Stimulated activated CD4-positive, alpha-beta T cell treated with anti-CD3 and anti-CD28 coated beads, Interleukin-2, amount 100 ng/mL, for 24 hours (primary cell): ENCODE measurements at regions not wholly inside any gene's neighbourhood (a gene's known extent, or its start where the extent isn't known, plus 50 kb on each side); places are given as distances from the start of the nearest gene placed in this dataset.

Experiments used
- DNase-seq, 2 donors: peaks; one replicate each; pipeline ENCODE4 v3.0.0-alpha.2; 2020

DNA sequence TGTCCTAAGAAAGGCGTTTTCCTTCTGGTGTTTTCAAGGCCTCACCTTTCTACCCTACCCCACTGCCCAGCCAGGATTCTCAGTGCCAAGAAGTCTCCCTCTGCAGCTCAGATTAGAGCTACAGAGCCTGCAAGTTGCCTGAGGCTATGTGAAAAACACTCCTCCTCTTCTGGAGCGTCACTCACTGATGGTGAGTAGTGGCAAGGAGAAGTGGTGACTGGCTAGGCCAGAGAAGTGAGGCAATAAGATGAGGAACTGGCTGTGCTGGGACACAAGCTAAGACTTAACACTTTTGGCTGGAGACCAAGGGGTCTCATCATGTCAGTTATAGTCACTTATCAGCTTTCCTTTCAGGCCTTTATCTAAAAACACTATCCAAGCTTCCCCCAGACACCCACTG, 86.7 kb upstream of the PRKAR2B start:
- no peak for DNase-seq

DNA sequence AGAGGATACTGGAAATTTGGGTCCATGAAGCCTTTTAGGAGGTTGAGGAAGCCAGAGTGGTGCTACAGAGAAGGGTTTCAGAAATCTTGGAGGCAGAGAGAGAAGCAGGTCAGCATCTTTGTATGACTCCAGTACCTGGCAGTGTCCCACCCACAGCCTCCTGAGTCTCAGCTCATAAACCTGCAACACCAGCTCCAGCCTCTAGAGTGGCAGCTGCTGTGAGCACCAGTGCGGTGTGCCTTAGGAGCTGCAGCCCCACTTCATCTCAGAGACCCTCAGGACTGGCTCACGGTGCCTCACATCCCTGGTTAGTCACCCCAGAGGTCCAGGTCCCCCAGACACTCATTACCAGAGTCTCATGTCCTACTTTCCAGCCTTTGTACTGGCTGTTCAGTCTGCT, 84.8 kb upstream of the PRKAR2B start:
- DNase-seq: peak in 1 of 2 donors; percentile 5

DNA sequence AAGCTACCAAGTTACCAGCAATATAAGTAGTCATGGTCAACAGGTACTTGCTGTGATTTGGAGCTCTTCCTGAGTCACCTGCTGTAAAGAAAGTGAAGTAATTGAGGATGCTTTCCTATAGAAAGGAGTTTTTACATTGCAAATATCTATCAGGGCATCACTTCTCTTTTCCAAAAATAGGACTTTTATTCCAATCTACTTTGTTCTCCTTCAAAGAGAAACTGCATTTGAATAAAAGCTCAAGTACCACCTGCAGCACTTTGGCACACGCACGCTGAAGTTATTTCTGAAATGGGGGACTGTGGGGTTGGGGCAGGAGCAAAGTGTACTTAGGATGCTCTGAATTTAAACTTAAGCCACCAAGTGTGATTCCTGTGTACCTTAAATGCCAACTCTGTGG, 81.8 kb upstream of the PRKAR2B start:
- DNase-seq: no peak

DNA sequence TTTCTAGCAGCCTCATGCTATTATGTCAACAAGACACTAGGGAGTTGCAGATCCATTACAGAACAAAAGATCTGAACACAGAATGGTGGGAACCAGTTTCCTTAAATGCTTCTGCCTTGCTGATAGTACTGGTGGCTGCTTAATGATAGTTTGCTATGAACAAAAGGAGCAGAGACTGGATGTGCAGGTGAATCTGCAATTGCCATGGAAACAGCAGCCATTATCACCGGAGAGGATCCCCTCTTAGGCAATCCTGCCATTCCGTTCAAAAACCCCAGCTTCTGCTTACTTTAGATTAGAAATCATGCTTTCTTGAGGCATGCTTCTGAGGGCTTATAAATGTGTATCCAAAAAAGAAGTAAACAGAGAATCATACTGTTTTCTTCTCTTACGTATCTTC, 80.0 kb upstream of the PRKAR2B start:
- DNase-seq: no peak

DNA sequence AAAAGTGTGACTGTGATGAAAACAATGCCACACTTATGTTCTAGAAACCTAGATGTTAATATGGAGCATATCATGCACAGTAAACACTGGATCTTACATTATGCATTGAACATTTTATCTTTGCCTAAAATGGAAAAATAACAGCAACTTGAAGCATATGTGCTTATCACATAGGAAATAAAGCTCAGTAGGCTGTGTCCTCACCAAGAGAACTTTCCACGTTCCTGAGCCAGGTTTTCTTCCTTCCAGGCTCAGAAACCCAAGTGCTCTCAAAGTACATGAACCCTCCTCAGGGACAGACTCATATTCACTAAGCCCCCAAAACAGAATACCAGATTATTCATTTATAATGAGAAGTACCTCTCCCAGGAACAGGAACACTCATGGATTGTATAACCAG, 79.4 kb upstream of the PRKAR2B start:
- no peak for DNase-seq

DNA sequence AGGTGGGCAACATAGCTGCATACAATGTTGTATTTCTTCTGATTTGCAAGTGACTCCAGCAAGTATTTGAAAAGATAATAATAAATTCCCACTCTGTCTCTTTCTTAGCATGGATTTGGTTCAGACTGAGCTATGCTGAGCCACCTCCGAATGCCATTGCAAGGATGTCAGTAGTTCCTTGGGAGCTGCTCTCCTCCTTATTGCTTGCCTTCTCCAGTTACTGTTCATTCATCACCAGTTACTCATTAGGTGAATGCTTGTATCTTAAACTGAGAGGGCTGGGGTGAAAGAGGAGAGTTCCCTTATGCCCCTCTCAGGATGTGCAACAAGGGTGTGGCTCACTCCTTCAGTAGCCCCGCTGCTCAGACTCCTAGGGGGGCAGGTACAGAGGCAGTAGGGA, 78.4 kb upstream of the PRKAR2B start:
- DNase-seq: no peak

DNA sequence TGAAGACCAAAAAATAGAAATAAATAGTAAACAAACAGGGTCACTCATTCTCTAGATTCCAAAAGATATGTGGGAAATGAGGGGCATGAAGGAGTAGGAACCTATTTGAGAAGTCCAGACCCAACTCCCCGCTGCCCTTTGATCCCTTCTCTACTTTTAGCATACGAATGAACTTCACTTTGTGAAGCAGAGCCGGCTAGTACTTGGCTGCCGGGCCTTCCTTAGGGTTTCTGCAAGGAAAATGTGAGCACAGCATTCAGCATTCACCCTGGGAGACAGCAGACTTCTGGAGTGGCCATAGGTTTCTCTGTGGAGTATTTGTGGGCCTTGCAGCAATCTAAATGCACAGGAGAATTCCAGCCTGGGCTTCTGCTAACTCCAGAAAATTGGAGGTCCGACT, 76.3 kb upstream of the PRKAR2B start:
- no peak for DNase-seq

DNA sequence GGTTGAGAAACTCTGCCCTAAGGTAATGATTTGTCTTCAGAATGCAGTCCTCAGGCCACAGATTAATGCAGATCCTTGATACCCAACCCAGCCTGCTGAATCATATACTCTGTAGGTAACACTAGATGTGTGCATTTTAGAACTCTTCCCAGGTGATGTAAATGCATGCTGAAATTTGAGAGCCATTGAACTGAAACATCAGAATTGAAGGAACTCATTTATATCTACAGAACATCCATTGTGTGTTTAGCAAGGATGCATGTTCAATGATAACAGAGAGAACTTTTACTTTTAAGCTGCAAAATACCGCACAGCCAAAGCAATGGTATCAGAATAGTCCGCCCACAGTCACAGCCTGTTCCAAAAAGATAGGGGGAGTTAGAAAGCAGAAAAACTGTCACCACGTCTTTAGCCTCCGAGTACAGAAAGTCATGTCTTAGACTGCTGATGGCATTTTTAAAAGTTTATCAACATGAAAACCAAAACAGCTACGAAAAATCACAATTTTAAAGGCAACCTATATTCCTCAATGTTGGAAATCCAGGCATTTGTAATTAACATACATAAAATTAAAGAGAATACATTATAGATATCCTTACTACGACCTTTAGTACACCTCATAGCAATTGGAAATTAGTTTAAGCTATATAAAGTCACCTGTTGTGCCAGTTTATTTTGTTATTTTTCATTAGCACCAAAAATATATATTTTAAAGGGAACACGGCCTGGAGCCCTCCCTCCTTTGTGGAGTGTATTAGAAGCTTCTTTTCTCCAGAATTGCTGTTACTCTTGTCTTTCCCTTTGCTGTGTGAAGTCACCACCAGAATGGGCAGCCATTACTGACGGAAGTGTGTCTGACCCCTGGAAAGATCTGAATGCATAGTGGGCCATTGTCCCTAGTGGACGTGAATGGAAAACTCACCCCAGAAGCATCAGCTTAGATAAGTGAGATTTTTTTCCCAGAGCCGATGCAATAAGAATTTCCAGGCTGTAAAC, 65.8 kb upstream of the PRKAR2B start:
- no peak for DNase-seq

DNA sequence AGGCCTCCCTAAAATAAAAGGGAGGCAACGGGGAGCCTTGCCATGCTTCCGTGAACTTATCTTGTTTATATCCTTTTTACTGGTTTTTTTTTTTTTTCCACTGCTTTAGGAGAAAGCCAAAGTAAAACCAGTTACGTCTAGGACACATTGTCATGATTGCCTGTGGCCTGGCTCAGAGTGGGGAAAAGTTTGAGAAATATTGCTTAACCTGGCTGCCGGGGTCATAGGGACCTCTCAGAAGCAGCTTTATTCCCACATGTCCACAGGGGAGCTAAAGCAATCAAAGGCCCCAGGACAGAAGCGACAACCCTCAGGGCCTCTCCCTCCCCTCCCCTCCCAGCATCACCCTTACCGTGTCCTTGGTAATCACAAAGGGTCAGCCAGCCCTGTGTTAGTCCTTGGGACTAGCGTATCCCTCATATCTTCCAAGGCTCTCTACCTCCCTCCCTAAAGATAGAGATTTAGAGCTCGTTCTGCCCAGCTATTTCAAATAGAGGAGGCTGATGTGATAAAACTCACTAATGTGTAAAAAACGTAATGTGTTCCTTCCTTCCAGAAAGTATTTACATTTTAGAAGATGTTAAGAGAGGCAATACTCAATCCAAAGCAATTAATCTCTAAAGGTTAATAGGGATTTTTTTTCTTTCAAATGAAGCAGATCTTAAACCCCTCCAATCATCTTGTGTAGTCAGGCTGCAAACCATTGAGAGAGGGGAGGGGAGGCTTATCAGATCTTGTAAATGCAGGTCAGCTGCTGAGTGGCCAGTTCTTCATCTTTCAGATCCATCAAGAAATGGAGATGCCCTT, 64.8 kb upstream of the PRKAR2B start:
- no peak for DNase-seq

DNA sequence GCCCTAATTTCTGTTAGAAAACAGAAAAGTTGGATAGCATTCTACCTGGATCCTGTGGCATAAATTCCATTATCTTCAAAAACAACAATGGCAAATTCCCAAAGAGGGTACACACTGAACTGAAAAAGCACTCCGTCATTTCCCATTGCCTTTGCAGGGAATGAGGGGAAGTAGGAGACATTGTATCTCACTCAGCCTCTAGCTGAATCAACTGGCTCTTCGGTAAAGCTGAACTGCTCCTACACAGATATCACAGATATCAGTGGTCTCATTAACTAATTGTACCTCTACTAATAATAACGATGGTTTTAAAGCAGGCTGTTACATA, 64.2 kb upstream of the PRKAR2B start:
- no peak for DNase-seq

DNA sequence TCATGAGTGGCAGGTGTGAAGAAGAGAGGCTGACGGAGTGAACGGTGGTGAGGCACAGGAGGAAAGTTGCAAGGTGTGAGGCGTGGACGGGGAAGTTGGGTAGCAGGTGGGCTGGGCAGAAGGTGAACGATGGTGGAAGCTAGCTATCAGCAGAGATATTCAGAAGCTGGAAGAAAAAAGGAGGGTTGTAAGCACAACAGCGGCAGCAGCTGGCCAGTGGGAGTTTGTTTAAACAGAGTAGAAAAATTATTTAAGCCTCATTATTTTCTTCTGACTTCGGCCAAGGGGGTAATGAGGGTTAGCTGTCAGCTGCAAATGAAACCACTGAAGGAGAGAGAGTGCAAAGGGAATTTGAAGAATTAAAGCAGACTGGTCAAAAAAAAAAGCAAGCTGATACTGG, 62.1 kb upstream of the PRKAR2B start:
- DNase-seq: no peak

DNA sequence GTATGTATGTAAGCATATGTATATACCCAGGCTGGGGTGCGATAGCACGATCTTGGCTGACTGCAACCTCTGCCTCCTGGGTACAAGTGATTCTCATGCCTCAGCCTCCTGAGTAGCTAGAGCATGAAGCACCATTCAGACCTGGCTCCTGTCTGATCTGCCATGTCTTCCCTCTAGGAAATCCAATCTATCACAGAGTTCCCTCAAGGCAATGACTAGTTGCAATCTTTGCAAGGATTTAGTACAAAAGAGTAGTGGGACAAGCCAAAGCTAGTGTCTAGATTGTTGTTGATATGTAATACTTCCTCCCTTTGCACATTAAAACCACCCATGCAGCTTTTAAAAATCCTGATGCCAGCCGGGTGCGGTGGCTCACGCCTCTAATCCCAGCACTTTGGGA, 60.5 kb upstream of the PRKAR2B start:
- no peak for DNase-seq

DNA sequence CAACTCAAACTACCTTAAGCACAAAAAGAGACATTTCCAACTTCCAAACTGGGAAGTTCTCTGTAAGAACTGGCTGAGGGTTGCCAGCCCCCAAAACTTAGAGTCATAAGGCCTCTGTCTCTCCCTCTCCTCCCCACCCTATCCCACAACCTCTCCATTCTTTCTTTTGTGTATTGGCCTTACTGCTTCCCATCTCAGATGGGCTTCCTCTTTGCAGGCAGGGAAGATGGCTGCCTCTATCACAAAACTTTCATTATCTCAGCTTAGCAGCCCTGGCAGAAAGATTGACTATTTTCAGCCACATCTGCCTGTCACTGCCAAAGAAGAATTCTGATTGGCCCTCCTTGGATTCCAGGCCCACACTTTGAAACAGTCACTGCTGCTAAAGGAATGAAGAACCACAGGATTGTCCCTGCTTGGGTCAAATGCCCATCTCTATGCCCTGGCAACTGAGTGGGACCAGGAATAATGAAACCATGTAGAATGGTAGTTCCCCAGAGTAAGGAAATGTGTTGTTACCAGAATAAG, 58.0 kb upstream of the PRKAR2B start:
- DNase-seq: no peak

DNA sequence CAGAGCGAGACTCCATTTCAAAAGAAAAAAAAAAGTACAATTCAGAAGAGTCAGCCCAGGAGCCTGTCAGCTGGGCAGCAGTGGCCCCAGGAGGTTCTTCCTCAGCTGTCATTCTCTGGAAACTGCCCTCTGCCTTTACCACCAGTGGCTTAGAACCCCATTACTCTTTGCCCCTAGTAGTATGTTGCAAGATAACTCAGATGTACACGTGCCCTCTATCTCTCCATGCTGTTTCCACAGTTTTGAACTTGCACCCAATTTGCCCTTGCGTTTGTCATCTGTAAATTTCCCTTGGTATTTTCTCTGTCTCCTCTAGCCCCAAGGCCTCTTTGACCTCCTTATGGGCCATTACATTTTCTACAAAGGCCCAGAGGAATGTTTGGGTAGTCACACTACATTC, 56.7 kb upstream of the PRKAR2B start:
- no peak for DNase-seq

DNA sequence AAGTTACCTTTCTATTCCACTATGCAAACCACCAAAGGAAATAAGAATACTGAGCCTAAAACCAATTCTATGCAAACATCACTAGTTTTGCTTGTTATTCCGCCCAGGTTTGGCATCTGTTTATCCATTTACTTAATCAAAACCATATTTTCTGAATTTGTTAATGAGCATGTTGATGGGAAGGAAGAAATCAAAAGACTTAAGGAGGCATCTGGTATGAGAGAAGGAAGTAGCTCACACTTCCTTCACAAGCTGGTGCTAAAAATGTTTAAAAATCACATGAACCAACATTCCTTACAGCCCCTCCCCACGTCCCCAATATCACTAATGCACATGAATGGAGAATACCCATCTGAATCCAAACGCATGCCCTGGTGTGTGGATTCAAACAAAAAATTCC, 52.0 kb upstream of the PRKAR2B start:
- DNase-seq: no peak
